Neuronal stem cell (in vitro differentiated cells): ENCODE measurements at regions not wholly inside any gene's neighbourhood (a gene's known extent, or its start where the extent isn't known, plus 50 kb on each side); places are given as distances from the start of the nearest gene placed in this dataset.

ENCODE experiments used
- DNase-seq: peaks from one replicate; pipeline ENCODE4 v3.0.0-alpha.2; 2013; ENCODE audit warnings: low spot score
- H2AFZ ChIP-seq: one replicate; pipeline ENCODE4 v1.6.1; 2013; ENCODE audit warnings: mild to moderate bottlenecking, low read length, inconsistent platforms
- H2AK5ac ChIP-seq: 2 replicates; pipeline ENCODE4 v1.6.1; 2013; ENCODE audit warnings: low read depth, mild to moderate bottlenecking, inconsistent platforms, low read length, moderate library complexity, mixed read lengths
- H2BK120ac ChIP-seq: 2 replicates; pipeline ENCODE4 v1.6.1; 2013; ENCODE audit warnings: low read depth, mild to moderate bottlenecking, inconsistent platforms, low read length, moderate library complexity, mixed read lengths
- H2BK12ac ChIP-seq: one replicate; pipeline ENCODE4 v1.6.1; 2013; ENCODE audit warnings: low read length, inconsistent platforms
- H2BK15ac ChIP-seq: 2 replicates; pipeline ENCODE4 v1.6.1; 2013; ENCODE audit warnings: mild to moderate bottlenecking, low read length, inconsistent platforms, mixed read lengths
- H2BK5ac ChIP-seq: one replicate; pipeline ENCODE4 v1.6.1; 2013; ENCODE audit warnings: inconsistent platforms, mild to moderate bottlenecking, low read length, moderate library complexity
- H3K14ac ChIP-seq: one replicate; pipeline ENCODE4 v1.6.1; 2013; ENCODE audit warnings: low read length, inconsistent platforms
- H3K18ac ChIP-seq: 2 replicates; pipeline ENCODE4 v1.6.1; 2013; ENCODE audit warnings: low read length, inconsistent platforms
- H3K23ac ChIP-seq: 2 replicates; pipeline ENCODE4 v1.6.1; 2013; ENCODE audit warnings: low read depth, mild to moderate bottlenecking, mixed read lengths, low read length, inconsistent platforms; ENCODE audit not compliant: poor library complexity
- H3K27ac ChIP-seq: replicated peaks from 3 replicates; pipeline ENCODE4 v1.5.1; 2013; ENCODE audit warnings: low read length, inconsistent platforms
- H3K27me3 ChIP-seq, 3 experiments: 2 replicates each; pipeline ENCODE4 v1.6.1; 2013; ENCODE audit warnings: low read length in 3 of 3, mild to moderate bottlenecking in 2 of 3, inconsistent platforms in 1 of 3, low read depth in 1 of 3, mixed read lengths in 1 of 3, moderate library complexity in 1 of 3; ENCODE audit not compliant: control insufficient read depth in 3 of 3, insufficient read depth in 3 of 3
- H3K36me3 ChIP-seq, 2 donors: replicated peaks in 1 of 2; 2 replicates each; pipeline ENCODE4 v1.6.1; 2013; ENCODE audit warnings: low read length in 2 of 2; ENCODE audit not compliant: control insufficient read depth in 2 of 2, insufficient read depth in 2 of 2
- H3K4ac ChIP-seq: 2 replicates; pipeline ENCODE4 v1.6.1; 2013; ENCODE audit warnings: inconsistent platforms, mild to moderate bottlenecking, low read length, moderate library complexity
- H3K4me1 ChIP-seq, 2 donors: 1 replicate in 1 of 2; 2 replicates in 1 of 2; pipeline ENCODE4 v1.6.1; 2013; ENCODE audit warnings: low read length in 2 of 2, low read depth in 1 of 2; ENCODE audit not compliant: control insufficient read depth in 2 of 2, insufficient read depth in 1 of 2
- H3K4me2 ChIP-seq: one replicate; pipeline ENCODE4 v1.6.1; 2013; ENCODE audit warnings: mild to moderate bottlenecking, low read length, inconsistent platforms; ENCODE audit not compliant: insufficient read depth, poor library complexity, severe bottlenecking
- H3K4me3 ChIP-seq, 2 donors: 2 replicates each; pipeline ENCODE4 v1.5.1; 2013; ENCODE audit warnings: low read length in 2 of 2, mild to moderate bottlenecking in 2 of 2, inconsistent platforms in 1 of 2, moderate library complexity in 1 of 2
- H3K79me1 ChIP-seq: one replicate; pipeline ENCODE4 v1.6.1; 2013; ENCODE audit warnings: low read depth, mild to moderate bottlenecking, inconsistent platforms, low read length, moderate library complexity
- H3K9ac ChIP-seq: one replicate; pipeline ENCODE4 v1.6.1; 2013; ENCODE audit warnings: mild to moderate bottlenecking, low read depth, low read length, inconsistent platforms; ENCODE audit not compliant: poor library complexity
- H3K9me3 ChIP-seq, 2 donors: replicated peaks in 1 of 2; 2 replicates each; pipeline versions ENCODE3 to v1.6.1; 2013; ENCODE audit warnings: low read length in 2 of 2, mild to moderate bottlenecking in 2 of 2, inconsistent platforms in 1 of 2, low read depth in 1 of 2, mixed read lengths in 1 of 2, moderate library complexity in 1 of 2; ENCODE audit not compliant: control insufficient read depth in 2 of 2, insufficient read depth in 1 of 2
- H4K8ac ChIP-seq: one replicate; pipeline ENCODE4 v1.6.1; 2013; ENCODE audit warnings: low read depth, mild to moderate bottlenecking, inconsistent platforms, low read length, moderate library complexity
- H4K91ac ChIP-seq: one replicate; pipeline ENCODE4 v1.6.1; 2013; ENCODE audit warnings: low read length, low read depth, mild to moderate bottlenecking, inconsistent platforms; ENCODE audit not compliant: poor library complexity
- WGBS, 2 donors: extraction: QIAGEN DNeasy Blood & Tissue Kit; methylation state at CpG; one replicate each; pipeline ENCODE4 v1.1.7; 2013; ENCODE audit warnings: missing lambda C conversion rate in 2 of 2, mixed read lengths in 1 of 2; ENCODE audit not compliant: insufficient read length in 2 of 2, insufficient replicate concordance in 1 of 2; ENCODE audit errors: extremely low coverage in 2 of 2; 5-methylcytosine and 5-hydroxymethylcytosine counted together

DNA sequence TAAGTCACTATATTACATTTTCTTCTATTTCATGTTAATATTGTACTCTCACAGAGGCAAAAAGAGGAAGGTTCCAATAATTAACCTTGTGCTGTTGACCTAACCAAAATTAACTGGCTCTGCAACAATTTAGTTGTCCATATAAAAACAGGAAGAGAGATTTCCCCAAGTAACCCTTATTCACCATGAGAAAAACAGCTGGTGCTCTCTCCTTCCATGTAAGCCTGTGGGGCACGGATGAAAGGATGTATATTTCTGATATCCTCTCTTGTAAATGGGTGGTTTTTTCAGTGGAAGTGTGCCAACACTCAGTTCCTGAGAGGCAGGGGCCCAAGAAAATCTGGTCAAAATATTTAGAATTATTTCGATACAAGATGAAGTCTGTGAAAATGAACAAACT lies 358.1 kb downstream of the CRPPA start:
- no peak overlapping the region for H3K4me3 ChIP-seq

DNA sequence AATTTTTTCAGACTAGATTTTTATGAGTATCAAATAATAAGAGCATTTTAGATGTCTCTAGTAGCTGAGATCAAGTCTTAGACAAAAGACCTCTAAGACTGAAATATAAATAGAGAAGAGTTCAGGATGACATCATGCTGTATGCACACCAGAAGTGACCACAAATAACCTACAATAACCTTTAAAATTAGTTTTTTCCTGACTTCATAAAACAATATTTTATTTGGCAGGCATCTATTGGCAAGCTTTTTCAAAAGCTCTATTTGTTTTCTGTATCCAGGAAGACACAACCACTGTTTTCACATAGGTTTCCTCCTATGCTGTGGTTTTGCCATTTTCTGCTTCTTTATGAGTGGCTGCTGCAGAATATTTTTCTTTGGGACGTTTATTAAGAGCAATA lies 359.1 kb downstream of the CRPPA start:
- H3K27me3 ChIP-seq: no peaks in the 10 kb centered on the region
- no peak overlapping the region for H3K23ac ChIP-seq
- no peak overlapping the region for H3K14ac ChIP-seq
- no peak overlapping the region for H4K91ac ChIP-seq
- H2BK15ac ChIP-seq: no peak overlapping the region
- no peak overlapping the region for H3K4ac ChIP-seq
- no peaks in the 10 kb centered on the region for H3K9me3 ChIP-seq
- H4K8ac ChIP-seq: no peak overlapping the region
- no peak overlapping the region for H2AK5ac ChIP-seq
- H3K4me2 ChIP-seq: no peak overlapping the region
- no peak for DNase-seq
- H3K9ac ChIP-seq: no peak overlapping the region
- no peaks in the 10 kb centered on the region for H3K79me1 ChIP-seq
- H2BK120ac ChIP-seq: no peak overlapping the region
- no peak overlapping the region for H2AFZ ChIP-seq
- H3K4me3 ChIP-seq: no peak overlapping the region
- H3K27ac ChIP-seq: no peak overlapping the region
- no peak overlapping the region for H2BK12ac ChIP-seq
- no CpG with 5 or more reads among the region's 1 CpG for WGBS, 2 donors
- no peaks in the 10 kb centered on the region for H3K36me3 ChIP-seq
- peaks cover 3% of the 10 kb centered on the region in 2 donors for H3K4me1 ChIP-seq
- no peak overlapping the region for H3K18ac ChIP-seq
- no peak overlapping the region for H2BK5ac ChIP-seq

More for the DNA sequence above, 358.1 kb downstream of the CRPPA start:
- H2AFZ ChIP-seq: no peak overlapping the region
- no peak overlapping the region for H2BK15ac ChIP-seq
- no peaks in the 10 kb centered on the region for H3K27me3 ChIP-seq
- DNase-seq: no peak
- no peak overlapping the region for H2BK120ac ChIP-seq
- H4K8ac ChIP-seq: no peak overlapping the region
- H3K14ac ChIP-seq: no peak overlapping the region
- H3K79me1 ChIP-seq: no peaks in the 10 kb centered on the region
- H4K91ac ChIP-seq: no peak overlapping the region
- no peak overlapping the region for H3K4ac ChIP-seq
- H3K27ac ChIP-seq: no peak overlapping the region
- H3K4me1 ChIP-seq: peaks cover 3% of the 10 kb centered on the region in 2 donors
- H3K18ac ChIP-seq: no peak overlapping the region
- H2BK12ac ChIP-seq: no peak overlapping the region
- no peaks in the 10 kb centered on the region for H3K36me3 ChIP-seq
- H2BK5ac ChIP-seq: no peak overlapping the region
- H3K4me2 ChIP-seq: no peak overlapping the region
- no peak overlapping the region for H3K9ac ChIP-seq
- H2AK5ac ChIP-seq: no peak overlapping the region
- no peak overlapping the region for H3K23ac ChIP-seq
- H3K9me3 ChIP-seq: no peaks in the 10 kb centered on the region
- WGBS, 2 donors: no CpG with 5 or more reads among the region's 2 CpGs

DNA sequence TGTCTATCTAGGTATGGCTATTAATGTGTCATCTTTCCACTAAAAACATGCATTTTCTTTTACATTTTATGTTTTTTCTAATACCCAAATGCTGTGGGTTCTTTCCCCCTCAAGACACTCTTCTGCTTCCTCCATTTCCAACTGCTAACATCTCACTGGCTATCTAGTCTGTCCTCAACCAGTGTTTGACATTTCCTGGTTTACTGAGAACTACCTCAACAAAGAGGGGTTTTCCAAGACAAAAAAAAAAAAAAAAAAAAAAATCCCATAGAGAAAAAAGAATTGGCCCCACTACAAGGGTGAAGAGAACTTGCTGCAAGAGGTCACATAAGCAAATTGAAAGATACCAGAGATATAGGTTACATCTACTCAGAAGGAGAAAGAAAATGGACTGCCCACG lies 359.7 kb downstream of the CRPPA start:
- H2AFZ ChIP-seq: no peak overlapping the region
- H3K79me1 ChIP-seq: no peaks in the 10 kb centered on the region
- no peak overlapping the region for H3K4me2 ChIP-seq
- no peaks in the 10 kb centered on the region for H3K27me3 ChIP-seq
- no peaks in the 10 kb centered on the region for H3K4me1 ChIP-seq
- H3K9me3 ChIP-seq: no peaks in the 10 kb centered on the region
- H3K9ac ChIP-seq: no peak overlapping the region
- H2BK5ac ChIP-seq: no peak overlapping the region
- no peak overlapping the region for H2AK5ac ChIP-seq
- H3K36me3 ChIP-seq: no peaks in the 10 kb centered on the region
- no peak overlapping the region for H2BK15ac ChIP-seq
- no peak overlapping the region for H3K18ac ChIP-seq
- H3K23ac ChIP-seq: no peak overlapping the region
- H2BK12ac ChIP-seq: no peak overlapping the region
- H3K14ac ChIP-seq: no peak overlapping the region
- H4K8ac ChIP-seq: no peak overlapping the region
- H4K91ac ChIP-seq: no peak overlapping the region
- WGBS, 2 donors: no CpG with 5 or more reads among the region's 1 CpG
- H3K4me3 ChIP-seq: no peak overlapping the region
- DNase-seq: no peak
- H3K27ac ChIP-seq: no peak overlapping the region
- no peak overlapping the region for H3K4ac ChIP-seq
- no peak overlapping the region for H2BK120ac ChIP-seq

DNA sequence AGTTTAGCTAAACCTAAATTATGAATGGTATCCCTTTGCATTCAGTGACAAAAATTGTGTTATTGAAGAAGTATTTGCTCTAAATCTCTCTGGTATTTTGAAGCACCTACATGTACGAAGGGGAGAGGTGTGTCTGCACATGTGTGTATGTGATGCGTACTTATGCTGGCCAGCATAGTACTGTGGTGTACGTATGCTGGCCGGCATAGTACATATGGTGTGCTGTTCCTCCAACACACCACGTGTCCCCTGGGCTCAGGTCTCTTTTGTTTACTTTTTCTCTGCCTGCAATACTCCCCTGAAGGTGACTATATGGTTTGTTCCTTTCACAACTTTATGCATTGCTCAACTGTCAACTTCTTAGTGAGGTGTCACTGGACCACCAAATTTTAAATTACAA lies 360.3 kb downstream of the CRPPA start:
- Histone ChIP-seq H3K4me2 (no peak overlapping the region), H2BK5ac (no peak overlapping the region), H3K18ac (no peak overlapping the region), H4K8ac (no peak overlapping the region), H2AK5ac (no peak overlapping the region), H3K27ac (no peak overlapping the region), H2BK12ac (no peak overlapping the region), H3K14ac (no peak overlapping the region), H3K4ac (no peak overlapping the region), H3K79me1 (no peaks in the 10 kb centered on the region), H2AFZ (no peak overlapping the region), H4K91ac (no peak overlapping the region), H3K23ac (no peak overlapping the region), H2BK15ac (no peak overlapping the region), H3K4me1 (no peaks in the 10 kb centered on the region), H3K27me3 (no peaks in the 10 kb centered on the region), H3K4me3 (no peak overlapping the region), H3K9me3 (no peaks in the 10 kb centered on the region), H2BK120ac (no peak overlapping the region), H3K36me3 (no peaks in the 10 kb centered on the region), H3K9ac (no peak overlapping the region)
- no CpG with 5 or more reads among the region's 5 CpGs for WGBS, 2 donors
- no peak for DNase-seq
